LNCaP clone FGC (cell line): ENCODE measurements at regions not wholly inside any gene's neighbourhood (a gene's known extent, or its start where the extent isn't known, plus 50 kb on each side); places are given as distances from the start of the nearest gene placed in this dataset.

Experiments used
- DNase-seq: peaks from one replicate; pipeline ENCODE4 v3.0.0-alpha.2; 2011; ENCODE audit warnings: low read depth
- H3K4me3 ChIP-seq: 2 replicates; pipeline ENCODE4 v1.5.1; 2011; ENCODE audit warnings: mild to moderate bottlenecking, low read depth, low read length, control low read depth
- TF ChIP-seq, protein P1 (sequence below): IDR thresholded peaks from 2 replicates; pipeline ENCODE4 v1.5.1; 2012; ENCODE audit warnings: mild to moderate bottlenecking; ENCODE audit not compliant: control insufficient read depth, insufficient read depth; ENCODE audit errors: extremely low read depth

DNA sequence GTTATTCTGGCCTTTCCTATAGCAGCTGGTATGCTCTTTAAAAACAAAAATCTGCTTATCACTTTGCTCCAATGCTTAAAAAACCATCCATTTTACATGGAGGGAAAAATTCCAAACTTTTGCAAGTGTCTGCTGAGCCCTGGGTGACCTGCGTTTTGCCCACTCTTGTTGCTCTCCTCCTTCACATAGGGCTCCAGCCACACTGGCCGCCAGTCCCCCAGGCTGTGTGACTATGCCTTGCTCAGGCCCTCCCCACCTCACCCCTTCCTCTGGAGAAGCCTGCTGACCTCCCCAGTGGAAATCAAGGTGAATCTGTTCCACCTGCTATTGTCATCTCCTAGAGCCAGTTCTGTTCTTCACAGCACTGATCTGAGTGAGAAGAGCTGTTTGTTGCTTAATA lies 126.9 kb downstream of the SLC25A47 start:
- DNase-seq, result no peak
- TF ChIP-seq, protein P1, sequence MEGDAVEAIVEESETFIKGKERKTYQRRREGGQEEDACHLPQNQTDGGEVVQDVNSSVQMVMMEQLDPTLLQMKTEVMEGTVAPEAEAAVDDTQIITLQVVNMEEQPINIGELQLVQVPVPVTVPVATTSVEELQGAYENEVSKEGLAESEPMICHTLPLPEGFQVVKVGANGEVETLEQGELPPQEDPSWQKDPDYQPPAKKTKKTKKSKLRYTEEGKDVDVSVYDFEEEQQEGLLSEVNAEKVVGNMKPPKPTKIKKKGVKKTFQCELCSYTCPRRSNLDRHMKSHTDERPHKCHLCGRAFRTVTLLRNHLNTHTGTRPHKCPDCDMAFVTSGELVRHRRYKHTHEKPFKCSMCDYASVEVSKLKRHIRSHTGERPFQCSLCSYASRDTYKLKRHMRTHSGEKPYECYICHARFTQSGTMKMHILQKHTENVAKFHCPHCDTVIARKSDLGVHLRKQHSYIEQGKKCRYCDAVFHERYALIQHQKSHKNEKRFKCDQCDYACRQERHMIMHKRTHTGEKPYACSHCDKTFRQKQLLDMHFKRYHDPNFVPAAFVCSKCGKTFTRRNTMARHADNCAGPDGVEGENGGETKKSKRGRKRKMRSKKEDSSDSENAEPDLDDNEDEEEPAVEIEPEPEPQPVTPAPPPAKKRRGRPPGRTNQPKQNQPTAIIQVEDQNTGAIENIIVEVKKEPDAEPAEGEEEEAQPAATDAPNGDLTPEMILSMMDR, result no peak
- no peak overlapping the region for H3K4me3 ChIP-seq

DNA sequence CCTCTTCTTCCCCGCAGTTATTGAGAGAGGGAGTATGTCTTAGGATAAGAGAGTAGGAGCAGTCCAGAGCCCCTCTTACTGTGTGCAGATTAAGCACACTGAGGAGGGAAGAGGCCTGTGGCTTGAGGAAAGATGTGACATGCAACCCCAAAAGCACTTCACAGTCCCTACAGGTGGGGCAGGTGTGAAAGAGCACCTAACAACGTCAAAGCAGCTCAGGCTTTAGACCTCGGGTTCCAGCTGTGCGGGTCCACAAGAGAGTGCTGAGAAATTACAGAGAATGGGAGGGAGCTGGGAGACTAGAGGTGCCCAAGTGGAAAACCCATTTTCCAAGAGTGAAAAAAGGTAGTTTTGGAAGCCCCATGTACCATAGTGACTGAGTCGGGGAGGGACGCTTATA lies 127.6 kb downstream of the SLC25A47 start:
- H3K4me3 ChIP-seq, result no peak overlapping the region
- no peak for DNase-seq
- TF ChIP-seq, protein P1, result no peak

DNA sequence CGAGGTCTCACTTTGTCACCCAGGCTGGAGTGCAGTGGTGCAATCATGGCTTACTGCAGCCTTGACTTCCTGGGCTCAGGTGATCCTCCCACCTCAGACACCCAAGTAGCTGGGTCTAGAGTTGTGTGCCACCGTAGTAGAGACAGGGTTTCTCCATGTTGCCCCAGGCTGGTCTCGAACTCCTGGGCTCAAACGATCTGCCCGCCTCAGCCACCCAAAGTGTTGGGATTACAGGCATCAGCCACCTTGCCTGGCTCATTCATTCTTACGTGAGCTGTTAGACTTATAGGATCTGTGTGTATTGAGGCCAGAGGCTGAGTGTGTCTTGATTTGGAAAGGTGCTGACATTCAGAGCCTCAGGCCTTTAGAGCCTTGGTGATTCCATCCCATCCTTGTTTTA lies 128.1 kb downstream of the SLC25A47 start:
- TF ChIP-seq, protein P1, result no peak
- H3K4me3 ChIP-seq, result no peak overlapping the region
- no peak for DNase-seq

DNA sequence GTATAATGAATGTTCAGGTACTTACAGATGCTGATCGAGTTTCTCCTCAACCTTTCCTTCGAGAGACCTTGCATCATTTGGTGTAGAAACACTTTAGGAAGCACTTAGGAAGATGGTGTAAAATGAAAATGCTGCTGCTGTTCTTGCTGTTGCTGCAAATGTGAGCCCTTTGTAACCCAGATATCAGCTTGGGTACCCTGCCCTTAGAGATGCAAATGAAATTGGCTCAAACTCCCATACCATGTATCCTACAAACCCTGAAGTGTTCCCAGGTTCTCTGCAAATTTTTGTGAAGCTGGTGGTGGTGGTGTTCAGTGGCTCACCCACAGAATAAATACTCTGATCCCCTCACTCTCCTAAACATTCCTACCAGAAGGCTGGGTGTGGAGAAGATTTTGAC lies 130.8 kb downstream of the SLC25A47 start:
- DNase-seq, result no peak
- H3K4me3 ChIP-seq, result no peak overlapping the region
- TF ChIP-seq, protein P1, result no peak

DNA sequence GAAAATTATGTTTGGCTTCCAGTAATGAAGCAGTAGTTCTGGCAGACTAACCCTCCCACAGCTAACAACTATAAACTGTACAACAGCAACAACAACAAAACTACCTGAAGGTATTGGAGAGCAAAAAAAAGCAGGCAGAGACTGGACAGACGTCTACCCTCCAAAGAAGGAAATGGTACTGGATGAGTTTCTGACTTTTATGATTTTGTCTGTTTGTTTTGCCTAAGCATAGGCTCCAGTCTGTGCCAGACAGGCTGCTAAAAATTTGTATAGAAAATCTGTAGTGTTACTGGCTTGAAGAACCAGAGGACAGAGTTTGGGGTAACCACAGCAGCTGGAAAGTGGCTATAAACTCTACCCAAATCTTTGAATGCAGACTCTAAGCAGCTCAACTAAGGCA lies 131.3 kb downstream of the SLC25A47 start:
- TF ChIP-seq, protein P1, result no peak
- peak; percentile 27 for DNase-seq
- no peak overlapping the region for H3K4me3 ChIP-seq

DNA sequence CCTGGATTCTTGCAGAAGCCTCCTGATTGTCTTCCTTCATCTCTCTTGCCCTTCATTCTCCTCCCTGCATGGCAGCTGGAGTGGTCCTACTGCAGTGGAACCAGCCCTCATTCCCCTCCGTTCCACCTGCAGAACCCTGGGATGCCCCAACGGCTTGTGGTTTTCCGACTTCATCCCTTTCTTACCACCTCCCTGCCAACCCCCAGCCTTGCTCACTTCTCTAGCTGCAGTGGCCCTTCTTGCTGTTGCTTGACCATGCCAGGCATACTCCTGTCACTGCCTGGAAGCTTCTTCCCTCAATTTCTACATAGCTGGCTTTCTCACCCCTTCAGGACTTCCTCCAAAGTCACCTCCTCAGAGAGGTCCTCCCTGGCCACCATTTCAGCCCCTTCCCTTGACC lies 123.3 kb downstream of the BEGAIN start:
- no peak for DNase-seq
- TF ChIP-seq, protein P1, result no peak
- no peak overlapping the region for H3K4me3 ChIP-seq

DNA sequence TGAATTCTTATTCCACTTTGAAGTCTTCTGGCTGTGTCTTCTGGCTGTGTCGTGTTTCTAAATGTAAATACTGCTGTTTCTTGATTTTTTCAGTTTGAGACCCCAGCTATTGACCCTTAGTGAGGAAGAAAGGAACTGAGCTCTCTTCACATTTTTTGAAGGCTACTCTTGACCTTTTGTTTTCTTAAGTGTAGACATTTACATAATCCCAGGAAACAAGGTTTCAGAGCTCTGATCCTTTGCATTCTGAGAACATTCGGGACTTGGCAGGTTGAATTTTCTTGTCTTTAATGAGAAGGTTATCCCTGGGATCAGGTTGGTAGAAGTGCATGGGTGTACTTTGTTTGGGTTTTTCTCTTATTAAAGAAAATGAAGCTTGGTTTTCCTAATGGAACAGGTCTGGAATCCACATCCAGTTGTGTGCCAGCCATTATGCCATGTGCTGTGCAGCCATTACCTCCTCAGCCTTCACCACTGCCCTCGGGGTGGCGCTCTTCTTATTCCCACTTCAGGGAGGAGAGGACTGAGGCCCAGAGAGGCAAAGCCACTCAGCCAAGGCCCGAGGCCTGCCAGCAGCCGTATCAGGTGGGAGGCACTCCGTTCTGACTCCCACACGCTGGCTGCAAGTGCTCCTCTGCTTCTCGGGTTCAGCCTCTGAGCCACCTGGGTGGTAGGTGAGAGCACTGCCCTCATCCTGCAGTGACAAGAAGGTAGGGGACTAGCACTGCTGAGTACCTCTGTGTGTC lies 120.9 kb downstream of the BEGAIN start:
- no peak for DNase-seq
- TF ChIP-seq, protein P1, result no peak
- H3K4me3 ChIP-seq, result no peak overlapping the region
